Omental fat pad (tissue), 3 donors: ENCODE measurements at regions not wholly inside any gene's neighbourhood (a gene's known extent, or its start where the extent isn't known, plus 50 kb on each side); places are given as distances from the start of the nearest gene placed in this dataset.

Experiments
- ATAC-seq: fragments of 150-250 bp; one replicate; pipeline ENCODE4 v1.9.1; 2016; ENCODE audit warnings: mild to moderate bottlenecking, moderate library complexity; ENCODE audit not compliant: low FRiP score
- DNase-seq: peaks from one replicate; pipeline ENCODE4 v3.0.0-alpha.2; 2019; ENCODE audit warnings: low spot score
- TF ChIP-seq, protein P1 (sequence below), 3 donors: fragments of 450-650 bp; IDR thresholded peaks; one replicate each; pipeline ENCODE4 v1.5.1; 2016 to 2017; ENCODE audit warnings: antibody characterized with exemption in 3 of 3, mild to moderate bottlenecking in 3 of 3, moderate library complexity in 2 of 3

DNA sequence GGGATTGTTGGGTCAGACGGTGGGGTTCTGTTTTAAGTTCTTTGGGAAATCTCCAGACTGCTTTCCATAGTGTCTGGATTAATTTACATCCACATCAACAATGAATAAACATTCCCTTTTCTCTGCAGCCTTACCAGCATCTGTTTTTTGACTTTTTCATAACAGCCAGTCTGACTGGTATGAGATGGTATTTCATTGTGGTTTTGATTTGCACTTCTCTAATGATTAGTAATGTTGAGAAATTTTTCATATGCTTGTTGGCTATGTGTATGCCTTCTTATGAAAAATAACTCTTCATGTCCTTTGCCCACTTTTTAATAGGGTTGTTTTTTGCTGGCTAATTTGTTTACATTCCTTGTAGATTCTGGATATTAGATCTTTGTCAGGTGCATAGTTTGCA lies 140.8 kb upstream of the CNTN1 start:
- no peak for ATAC-seq

DNA sequence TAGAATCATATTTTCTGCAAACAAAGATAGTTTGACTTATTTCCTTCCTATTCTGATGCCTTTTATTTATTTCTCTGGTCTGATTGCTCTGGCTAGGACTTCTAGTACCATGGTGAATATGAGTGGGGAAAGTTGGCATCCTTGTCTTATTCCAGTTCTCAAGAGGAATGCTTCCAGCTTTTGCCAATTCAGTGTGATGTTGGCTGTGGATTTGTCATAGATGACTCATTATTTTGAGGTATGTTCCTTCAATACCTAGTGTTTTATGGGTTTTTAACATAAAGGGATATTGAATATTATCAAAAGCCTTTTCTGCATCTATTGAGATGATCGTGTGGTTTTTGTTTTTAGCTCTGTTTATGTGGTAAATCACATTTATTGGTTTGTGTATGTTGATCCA lies 139.4 kb upstream of the CNTN1 start:
- TF ChIP-seq, protein P1, sequence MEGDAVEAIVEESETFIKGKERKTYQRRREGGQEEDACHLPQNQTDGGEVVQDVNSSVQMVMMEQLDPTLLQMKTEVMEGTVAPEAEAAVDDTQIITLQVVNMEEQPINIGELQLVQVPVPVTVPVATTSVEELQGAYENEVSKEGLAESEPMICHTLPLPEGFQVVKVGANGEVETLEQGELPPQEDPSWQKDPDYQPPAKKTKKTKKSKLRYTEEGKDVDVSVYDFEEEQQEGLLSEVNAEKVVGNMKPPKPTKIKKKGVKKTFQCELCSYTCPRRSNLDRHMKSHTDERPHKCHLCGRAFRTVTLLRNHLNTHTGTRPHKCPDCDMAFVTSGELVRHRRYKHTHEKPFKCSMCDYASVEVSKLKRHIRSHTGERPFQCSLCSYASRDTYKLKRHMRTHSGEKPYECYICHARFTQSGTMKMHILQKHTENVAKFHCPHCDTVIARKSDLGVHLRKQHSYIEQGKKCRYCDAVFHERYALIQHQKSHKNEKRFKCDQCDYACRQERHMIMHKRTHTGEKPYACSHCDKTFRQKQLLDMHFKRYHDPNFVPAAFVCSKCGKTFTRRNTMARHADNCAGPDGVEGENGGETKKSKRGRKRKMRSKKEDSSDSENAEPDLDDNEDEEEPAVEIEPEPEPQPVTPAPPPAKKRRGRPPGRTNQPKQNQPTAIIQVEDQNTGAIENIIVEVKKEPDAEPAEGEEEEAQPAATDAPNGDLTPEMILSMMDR (IDR thresholded peaks at IDR 0.05), result no peak
- DNase-seq (no peak), ATAC-seq (no peak)

More for the DNA sequence above, 140.8 kb upstream of the CNTN1 start:
- TF ChIP-seq, protein P1 (IDR thresholded peaks at IDR 0.05), result no peak
- DNase-seq, result no peak

DNA sequence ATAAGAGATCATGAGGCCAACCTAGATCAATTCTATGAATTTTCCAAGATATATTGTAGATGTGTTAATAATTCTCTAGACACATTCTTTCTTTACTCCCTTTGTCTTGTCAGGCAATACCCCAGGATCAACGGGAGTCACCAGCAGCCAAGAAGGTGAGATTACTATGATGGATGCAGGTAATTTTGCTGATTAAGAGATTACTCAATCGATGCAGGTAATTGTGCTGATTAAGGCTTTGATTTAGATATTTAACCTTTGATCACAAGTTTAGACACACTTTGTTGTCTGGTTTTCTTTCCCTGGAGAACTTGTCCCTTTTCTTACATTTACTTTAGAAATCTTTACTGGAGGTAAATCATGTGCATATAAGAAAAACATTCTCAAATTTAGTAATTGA lies 134.3 kb upstream of the CNTN1 start:
- ATAC-seq (no peak), DNase-seq (no peak)
- TF ChIP-seq, protein P1 (IDR thresholded peaks at IDR 0.05), result no peak

GRCh38 chr12:40559865-40560264 lies 132.4 kb upstream of the CNTN1 start:
- TF ChIP-seq, protein P1 (IDR thresholded peaks at IDR 0.05), result no peak
- no peak for ATAC-seq

DNA sequence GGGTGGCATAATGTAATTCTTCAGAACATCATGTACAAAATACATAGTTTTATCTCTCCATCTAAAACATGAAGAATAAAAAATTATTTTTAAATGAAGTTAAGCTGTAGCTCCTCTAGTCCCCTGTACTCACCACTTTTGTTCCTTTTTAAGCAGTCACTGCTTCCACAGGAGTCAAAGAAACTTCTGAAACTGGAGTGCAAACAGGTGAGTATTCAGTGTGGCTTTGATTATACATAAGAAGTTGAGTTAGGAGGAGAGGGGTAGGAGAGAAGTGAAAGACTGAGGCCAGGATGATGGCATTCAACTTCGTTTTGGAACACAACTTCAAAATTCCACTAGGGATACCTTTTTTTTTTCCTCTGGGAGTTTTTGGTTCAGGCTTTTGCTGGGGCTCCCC lies 131.4 kb upstream of the CNTN1 start:
- TF ChIP-seq, protein P1 (IDR thresholded peaks at IDR 0.05), result no peak
- DNase-seq (no peak), ATAC-seq (no peak)

More at GRCh38 chr12:40559865-40560264, 132.4 kb upstream of the CNTN1 start:
- no peak for DNase-seq

DNA sequence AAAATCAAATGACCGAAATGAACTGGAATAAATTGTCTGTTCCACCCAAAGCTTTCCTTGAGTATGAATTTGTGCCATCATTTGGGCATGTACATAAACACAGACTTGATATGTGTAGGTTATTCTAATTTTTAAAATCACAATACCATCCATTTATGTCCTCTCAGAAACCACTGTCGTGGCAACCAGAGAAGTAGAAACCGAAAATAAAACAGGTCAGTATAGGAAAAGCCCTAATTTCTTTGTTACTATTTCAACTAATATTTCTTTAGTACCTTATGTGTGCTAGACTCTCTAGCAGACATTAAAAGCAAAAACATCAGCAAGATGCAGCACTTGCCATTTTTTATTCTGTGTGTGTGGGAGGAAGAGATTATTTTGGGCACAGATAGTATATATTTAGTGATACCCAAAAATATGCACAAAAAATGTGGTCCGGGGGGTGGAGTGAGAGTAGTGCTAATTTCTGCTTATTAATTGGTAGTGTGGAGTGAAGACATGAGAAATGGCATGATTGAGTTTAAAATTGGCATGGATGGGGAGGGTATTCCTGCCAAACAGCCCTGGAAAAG lies 130.8 kb upstream of the CNTN1 start:
- ATAC-seq (no peak), DNase-seq (no peak)
- TF ChIP-seq, protein P1 (IDR thresholded peaks at IDR 0.05), result no peak

GRCh38 chr12:40565029-40565633 lies 127.1 kb upstream of the CNTN1 start:
- ATAC-seq (no peak), DNase-seq (no peak)
- TF ChIP-seq, protein P1 (IDR thresholded peaks at IDR 0.05), result no peak
